Sigmoid colon (tissue), 4 donors: ENCODE measurements at regions not wholly inside any gene's neighbourhood (a gene's known extent, or its start where the extent isn't known, plus 50 kb on each side); places are given as distances from the start of the nearest gene placed in this dataset.

Experiments
- CTCF ChIP-seq, 4 experiments: fragments of 450-650 bp in 3 of 4; fragments of 200-600 bp in 1 of 4; IDR thresholded peaks; one replicate each; pipeline ENCODE4 v1.5.1; 2016 to 2019; ENCODE audit warnings: antibody characterized with exemption in 4 of 4, mild to moderate bottlenecking in 3 of 4, moderate library complexity in 2 of 4
- EP300 ChIP-seq, 4 donors: sonication (generic); formaldehyde crosslinking; IDR thresholded peaks; one replicate each; pipeline ENCODE4 v1.6.1; 2017; ENCODE audit warnings: antibody characterized with exemption in 4 of 4
- POLR2A ChIP-seq, 2 donors: fragments of 450-650 bp; IDR thresholded peaks; one replicate each; pipeline ENCODE4 v1.6.1; 2016; ENCODE audit warnings: antibody characterized with exemption in 2 of 2, mild to moderate bottlenecking in 2 of 2, moderate library complexity in 2 of 2
- POLR2AphosphoS5 ChIP-seq, 4 donors: sonication (generic); formaldehyde crosslinking; IDR thresholded peaks; one replicate each; pipeline ENCODE4 v1.6.1; 2017; ENCODE audit warnings: antibody characterized with exemption in 4 of 4

DNA sequence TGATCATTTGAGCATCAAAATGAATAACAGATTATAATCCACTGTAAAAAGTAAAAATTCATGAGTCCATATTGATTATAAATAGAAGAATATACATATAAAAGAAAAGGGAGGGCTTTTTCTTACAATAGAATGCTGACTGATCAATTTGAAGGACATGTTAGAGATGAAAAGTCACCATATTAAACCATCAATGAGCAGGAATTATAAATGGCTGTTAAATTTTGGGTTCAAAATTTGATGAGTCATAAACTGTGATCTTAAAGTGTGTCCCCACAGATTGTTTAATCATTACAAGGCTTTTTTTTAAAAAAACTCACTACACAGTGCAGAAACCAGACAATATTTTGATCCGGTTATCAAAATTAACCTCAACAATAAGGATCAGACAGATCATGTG lies 434.5 kb downstream of the BCL11A start:
- TF ChIP-seq POLR2A (IDR thresholded peaks at IDR 0.05) (no peak), CTCF (IDR thresholded peaks at IDR 0.05) (no peak), POLR2AphosphoS5 (IDR thresholded peaks at IDR 0.05) (no peak), EP300 (IDR thresholded peaks at IDR 0.05) (no peak)
